Skin epidermis (tissue), 12 donors: ENCODE measurements at regions not wholly inside any gene's neighbourhood (a gene's known extent, or its start where the extent isn't known, plus 50 kb on each side); places are given as distances from the start of the nearest gene placed in this dataset.

ENCODE experiments used
- H3K27ac ChIP-seq, 21 experiments: fragments of 200-600 bp; sonication (generic) in 11 of 21; one replicate each; pipeline ENCODE4 v1.5.0; 2020; ENCODE audit warnings: mild to moderate bottlenecking in 3 of 21, inconsistent platforms in 2 of 21, moderate library complexity in 2 of 21
- H3K4me3 ChIP-seq, 7 experiments: fragments of 200-600 bp; sonication (generic) in 2 of 7; one replicate each; pipeline ENCODE4 v1.5.0; 2020; ENCODE audit warnings: inconsistent platforms in 2 of 7, mild to moderate bottlenecking in 2 of 7, moderate library complexity in 1 of 7

DNA sequence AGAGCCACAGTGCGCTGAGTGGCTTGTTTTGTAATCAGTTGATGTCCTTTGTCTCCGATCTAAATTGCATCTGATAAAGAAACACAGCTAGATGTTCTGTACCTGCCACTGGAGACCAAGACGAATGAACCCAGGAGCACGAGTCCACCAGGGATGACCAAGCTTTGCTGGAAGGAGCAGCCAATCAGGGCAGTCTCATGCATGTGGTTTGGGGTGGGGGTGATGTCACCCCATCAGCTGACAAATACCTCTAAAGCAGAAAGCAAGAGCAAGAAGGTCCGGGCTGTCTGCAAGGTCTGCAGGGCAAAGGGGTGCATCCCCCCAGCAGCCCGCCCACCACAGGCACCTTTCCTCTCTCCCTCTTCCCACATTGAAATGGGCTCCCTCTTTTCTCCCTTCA, 653.8 kb downstream of the AJAP1 start:
- H3K4me3 ChIP-seq, result no peak overlapping the region

DNA sequence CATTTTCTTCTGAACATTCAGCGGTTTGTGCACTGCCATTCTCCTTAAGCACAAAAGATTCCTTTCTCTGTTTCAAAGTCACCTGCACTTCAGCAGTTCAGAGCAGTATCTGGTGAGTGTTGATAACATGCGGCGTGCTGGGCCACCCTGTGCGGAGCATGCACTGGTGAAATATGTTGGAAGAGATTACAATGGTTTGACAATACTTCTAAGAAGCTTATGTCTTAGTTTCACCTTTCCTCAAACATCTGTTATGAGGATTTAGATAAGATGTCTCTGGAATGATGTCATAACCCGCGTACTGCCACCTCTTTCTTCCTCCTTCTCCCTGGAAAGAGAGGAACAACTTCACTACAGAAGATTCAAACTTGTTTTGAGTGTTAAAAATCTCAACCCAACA, 650.3 kb downstream of the AJAP1 start:
- H3K4me3 ChIP-seq, result no peak overlapping the region
- H3K27ac ChIP-seq, result no peak overlapping the region

More for the DNA sequence above, 653.8 kb downstream of the AJAP1 start:
- H3K27ac ChIP-seq, result no peak overlapping the region

DNA sequence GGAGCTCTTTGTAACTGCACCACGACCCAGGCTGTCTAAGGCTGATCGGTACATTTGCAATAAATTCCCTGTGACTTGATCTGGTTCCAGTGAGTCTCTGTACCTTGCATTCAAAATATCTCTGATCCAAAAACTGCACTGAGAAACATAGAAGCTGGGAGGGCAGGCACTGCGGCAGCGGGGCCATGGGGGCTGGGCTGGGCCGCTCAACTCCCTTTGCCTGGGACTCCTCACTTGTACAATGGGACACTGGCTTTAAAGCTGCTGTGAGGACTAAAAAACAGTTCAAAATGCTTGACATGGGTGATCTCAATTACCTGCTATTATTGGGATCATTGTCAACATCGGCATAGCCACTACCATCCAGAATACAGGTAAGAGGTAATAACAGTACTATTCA, 644.0 kb downstream of the AJAP1 start:
- Histone ChIP-seq H3K27ac (no peak overlapping the region), H3K4me3 (no peak overlapping the region)

DNA sequence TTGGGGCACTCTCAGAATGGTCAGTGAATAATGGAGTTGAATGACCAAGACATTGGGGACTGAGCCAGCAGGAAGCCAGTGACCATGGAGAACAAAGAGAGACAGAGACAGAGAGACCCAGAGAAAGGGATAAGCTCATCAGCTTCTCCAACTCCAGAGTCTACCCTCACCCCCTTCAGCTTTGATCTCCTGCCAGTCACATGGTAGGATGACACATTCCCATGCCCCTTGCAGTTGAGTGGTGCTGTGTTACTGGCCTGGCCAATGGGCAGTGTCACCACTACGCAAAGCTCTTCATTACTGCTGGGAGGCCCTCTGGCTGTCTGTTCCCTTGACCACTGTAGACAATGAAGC, 643.5 kb downstream of the AJAP1 start:
- Histone ChIP-seq H3K27ac (no peak overlapping the region), H3K4me3 (no peak overlapping the region)

DNA sequence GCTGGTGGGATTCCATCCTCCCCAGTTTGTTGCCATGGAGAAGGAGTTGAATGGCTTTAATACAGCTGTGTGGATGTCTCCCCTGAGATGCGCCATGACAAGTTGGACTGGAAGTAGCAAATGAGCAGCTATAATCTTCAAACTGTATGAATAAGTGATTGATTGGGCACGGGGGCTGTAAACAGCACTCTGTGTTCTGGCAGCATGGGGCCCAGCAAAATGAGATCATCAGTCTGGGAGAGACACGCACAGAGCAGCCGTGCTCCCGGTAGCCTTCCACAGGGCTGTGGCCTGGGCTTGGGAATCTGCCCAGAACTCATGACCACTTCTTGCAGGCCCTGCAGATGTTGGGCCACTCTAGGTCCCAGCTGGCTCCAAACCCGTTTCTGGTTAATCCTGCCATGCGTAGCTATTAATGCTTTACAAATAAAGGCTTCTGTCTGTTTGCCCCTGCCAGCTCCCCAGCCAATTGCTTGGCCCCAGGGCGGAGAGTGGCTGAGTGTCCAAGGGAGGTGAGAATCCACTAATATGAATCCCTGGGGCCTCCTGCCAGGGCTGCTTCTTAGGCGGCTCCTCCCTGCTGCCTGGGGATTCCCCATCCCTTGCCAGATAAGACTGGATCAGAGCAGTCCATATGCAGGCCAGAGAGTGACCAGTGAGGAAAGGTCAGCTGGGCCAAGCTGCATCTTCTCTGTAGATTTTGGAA, 642.9 kb downstream of the AJAP1 start:
- H3K4me3 ChIP-seq, result no peak overlapping the region
- no peak overlapping the region for H3K27ac ChIP-seq

DNA sequence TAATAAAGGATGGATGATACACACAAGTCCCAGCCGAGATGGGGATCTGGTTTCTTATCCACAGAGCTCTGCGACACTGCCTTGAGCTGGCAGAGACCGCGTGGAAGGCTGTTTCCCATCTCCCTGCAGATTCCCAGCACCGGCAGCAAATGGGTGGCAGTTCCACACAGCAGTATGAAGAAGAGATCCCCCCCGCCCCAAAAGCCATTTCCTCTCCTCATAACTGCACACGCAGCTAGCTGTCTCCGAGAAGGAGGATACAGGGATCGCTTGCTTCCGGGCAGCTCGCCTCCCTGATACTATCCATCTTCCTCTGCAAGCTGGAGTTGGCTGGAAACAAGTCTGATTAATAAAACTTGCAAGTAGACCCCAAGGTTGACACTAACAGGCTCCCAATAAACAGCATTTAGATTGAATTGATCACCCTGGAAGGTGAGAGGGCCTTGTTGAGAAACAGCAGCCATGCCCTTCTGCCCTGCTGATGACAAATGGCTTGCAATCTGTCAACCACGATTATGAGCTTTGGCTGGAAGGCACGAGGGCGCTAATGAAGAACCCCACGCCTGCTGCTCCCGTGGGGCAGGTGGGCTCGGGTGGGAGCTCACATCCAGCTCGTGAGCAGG, 642.3 kb downstream of the AJAP1 start:
- H3K4me3 ChIP-seq, result no peak overlapping the region
- H3K27ac ChIP-seq, result no peak overlapping the region

DNA sequence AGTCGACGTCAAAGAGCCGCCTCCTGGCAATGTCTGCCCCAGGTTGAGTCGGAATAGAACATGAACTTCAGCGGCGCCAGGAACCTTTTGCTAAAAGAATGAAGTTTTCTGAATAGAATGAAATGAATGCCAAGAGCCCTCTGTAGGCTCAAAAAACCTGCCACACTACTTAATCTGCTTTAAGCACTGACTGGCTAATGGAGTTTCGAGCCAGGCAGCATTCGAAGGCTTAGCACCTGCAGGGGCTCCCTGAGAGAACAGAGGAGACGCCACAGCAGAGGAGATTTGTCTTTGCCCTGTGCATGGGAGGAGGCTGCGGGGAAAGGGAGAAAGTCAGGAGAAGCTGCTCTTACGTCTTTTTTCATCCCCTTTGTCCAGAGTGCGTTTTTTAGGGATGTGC, 641.7 kb downstream of the AJAP1 start:
- Histone ChIP-seq H3K27ac (no peak overlapping the region), H3K4me3 (no peak overlapping the region)

DNA sequence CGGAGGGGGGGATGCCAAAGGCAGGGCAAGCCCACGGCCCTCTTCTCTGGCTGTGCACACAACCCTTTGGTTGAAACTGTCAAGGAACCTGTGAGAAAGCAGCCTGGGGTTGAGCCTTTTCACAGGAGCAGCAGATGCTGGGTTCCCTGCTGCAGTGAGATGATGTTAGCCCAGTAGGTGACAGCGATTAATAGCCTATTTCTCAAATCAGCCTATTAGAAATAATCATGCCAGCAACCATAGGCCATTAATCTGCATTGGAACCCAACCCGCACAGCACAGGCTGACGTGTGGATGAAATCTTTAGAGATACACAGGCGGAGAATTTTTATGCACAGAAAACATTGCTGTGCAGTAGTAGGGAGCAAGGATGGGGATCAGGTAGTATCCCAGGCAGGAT, 637.5 kb downstream of the AJAP1 start:
- H3K4me3 ChIP-seq, result no peak overlapping the region
- no peak overlapping the region for H3K27ac ChIP-seq

DNA sequence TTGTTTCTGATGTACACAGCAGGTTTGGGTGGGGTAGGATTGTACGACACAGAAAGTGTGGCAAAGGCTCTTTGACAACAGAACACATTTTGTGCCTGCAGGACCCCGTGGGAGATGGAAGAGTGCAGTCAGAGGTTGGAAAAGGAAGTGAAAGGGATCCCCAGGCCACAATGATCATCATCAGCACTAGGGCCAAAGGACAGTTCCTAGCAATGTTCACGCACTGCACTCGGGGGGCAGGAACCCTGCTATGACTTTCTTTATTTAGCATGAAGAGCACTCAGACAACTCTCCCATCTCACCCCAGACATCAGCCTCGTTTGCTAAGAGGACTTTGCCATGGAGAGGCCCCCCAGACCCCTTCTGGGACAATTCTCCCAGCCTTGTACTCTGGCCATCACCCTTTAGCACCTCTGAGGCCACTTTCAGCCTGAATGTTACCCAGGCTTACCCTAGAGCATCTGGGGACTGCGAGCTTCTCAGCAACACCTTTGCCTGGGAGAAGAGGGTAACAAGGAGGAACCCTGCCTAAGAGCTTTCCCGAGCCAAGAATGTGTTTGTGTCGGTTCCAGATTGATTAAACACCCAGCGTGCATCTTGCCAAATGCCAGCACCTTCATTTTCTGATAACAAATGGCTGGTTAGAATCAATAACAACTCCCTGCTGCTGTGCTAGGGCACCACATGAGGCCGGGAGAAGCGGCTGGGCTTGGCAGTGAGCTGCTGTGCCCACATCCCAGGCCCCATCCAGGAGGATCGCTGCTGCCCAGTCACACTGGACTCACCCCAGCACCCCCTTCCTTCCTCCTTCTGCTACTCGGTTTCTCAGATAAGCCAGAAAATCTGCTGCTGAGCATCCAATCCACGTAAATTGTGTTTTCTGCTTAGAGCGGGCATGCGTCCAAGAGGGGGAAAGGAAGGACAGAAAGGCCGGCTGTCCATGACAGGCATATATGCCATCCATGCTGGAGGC, 633.1 kb downstream of the AJAP1 start:
- Histone ChIP-seq H3K27ac (no peak overlapping the region), H3K4me3 (no peak overlapping the region)

DNA sequence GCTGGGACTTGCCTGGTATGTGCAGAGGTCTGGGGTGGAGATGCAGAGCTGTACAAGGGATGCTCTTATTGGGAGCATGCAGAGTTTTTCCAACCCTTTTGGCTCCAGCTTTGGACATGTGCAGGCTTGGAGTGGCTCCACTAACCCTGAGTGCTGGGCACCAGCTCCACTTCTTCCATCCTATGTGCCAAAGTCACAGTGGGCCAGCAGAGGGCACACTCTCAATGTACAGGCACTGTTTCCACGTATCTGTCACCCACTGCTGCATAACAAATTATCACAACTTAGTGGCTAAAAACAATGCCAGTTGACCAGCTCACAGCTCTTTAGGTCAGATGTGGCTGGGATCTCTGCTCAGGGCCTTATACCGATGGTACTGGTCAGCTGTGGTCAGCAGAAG, 631.8 kb downstream of the AJAP1 start:
- no peak overlapping the region for H3K4me3 ChIP-seq
- no peak overlapping the region for H3K27ac ChIP-seq

DNA sequence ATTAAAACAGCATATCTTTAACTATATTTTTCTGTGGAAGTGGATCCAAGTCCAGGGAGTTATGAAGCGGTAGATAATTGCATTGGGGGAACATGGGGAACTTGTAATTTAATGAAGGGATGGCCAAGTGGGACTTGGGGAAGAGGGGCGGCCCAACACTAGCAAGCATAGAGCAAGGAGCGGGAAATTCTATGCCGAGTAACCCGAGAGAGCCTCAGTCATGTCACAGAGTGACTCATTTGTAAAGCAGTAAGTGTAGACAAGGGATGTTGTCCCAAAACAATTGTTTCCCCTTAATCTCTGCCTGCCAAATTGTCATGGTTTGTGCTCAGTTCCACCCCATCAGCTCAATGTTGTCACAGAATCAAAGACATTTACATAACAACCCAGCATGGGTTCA, 620.1 kb downstream of the AJAP1 start:
- Histone ChIP-seq H3K4me3 (no peak overlapping the region), H3K27ac (no peak overlapping the region)

DNA sequence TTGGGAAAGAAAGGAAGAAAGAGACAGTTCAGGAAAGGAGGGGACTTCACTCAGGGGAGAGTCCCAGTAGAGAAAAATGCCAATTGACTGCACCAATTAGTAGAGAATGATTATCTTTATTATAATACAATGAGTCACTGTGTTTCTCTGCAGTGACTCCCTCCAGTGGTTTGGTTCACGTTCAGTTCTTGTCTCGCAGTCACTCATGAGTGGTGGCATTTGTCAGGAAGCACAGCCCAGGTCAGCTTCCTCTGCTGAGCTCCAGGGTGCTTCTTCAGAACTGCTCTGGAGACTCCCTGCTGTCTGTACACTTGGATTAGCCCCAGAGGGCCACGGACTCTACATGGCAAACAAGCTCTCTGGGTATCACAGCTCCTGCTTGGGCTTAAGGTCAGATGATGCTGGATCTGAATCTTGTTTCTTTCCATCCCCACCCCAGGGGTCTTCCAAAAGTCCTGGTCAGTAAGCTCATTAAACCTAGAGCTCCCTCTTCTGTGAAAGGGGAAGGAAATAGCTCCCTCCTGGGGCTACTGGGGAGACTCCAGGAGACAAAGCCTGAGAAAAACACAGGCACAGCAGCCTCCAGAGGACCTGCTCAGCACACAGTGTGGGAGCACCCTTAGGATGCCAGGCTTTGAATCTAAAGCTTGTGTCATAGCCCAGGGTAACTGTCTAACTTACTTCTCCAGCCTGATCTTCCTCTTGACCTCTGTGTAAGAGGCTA, 619.0 kb downstream of the AJAP1 start:
- H3K27ac ChIP-seq, result no peak overlapping the region

DNA sequence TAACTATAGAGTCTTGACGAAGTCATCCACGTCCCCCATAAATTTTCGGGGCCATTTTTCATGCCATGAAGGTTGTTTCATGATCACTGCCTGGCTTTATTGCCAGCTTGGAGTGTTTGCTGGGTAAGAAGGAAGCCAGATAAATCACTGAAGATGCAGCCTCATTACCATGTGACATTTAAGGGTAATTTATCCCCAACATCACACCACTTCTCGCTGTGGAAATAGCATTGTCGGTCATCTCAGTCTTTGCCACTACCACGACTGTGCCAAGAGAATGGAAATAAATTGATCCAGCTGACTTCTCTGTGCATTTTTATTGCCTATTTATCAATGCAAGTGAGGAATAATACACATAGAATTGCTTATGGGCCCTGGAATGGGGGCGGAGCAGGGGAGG, 617.9 kb downstream of the AJAP1 start:
- H3K27ac ChIP-seq, result no peak overlapping the region
- no peak overlapping the region for H3K4me3 ChIP-seq

More for the DNA sequence above, 619.0 kb downstream of the AJAP1 start:
- no peak overlapping the region for H3K4me3 ChIP-seq

DNA sequence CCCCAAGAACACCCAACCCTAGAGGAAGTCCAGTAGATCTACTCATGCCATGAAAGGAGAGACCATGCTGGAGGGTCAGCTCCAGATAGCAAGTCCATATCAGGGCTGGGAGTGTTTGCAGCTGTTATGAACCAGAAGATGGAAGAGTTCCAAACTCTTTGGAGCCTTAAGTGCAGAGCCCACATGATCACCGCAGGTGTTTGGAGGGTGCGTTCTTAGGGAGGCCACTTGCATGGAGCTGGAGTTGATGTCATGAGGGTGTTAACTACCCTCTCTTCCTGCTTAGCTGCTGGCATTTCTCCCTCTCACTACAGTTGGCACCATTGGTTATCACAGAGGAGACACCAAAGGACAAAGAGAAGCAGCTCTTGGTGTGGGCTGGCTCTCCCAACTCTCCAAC, 616.9 kb downstream of the AJAP1 start:
- Histone ChIP-seq H3K27ac (no peak overlapping the region), H3K4me3 (no peak overlapping the region)

DNA sequence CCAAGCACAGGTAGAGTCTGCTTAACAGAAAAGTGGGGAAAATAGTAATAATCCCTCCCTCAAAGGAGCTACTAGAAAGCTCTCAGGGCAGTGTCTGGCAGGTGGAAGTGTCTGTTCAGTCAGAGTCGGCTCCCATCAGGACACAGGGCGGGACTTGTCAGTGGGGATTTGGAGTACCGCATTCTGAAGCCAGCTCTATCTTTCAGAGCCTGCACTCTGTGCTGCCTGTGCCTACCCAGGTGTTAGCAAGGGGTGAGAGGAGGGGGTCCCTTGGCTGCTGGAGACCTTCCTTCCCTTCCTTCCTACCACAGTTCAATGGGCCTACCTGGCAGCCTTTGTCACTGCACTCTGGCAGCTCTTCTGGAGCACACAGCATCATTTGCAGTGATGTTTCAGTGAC, 615.5 kb downstream of the AJAP1 start:
- no peak overlapping the region for H3K4me3 ChIP-seq
- H3K27ac ChIP-seq, result no peak overlapping the region

DNA sequence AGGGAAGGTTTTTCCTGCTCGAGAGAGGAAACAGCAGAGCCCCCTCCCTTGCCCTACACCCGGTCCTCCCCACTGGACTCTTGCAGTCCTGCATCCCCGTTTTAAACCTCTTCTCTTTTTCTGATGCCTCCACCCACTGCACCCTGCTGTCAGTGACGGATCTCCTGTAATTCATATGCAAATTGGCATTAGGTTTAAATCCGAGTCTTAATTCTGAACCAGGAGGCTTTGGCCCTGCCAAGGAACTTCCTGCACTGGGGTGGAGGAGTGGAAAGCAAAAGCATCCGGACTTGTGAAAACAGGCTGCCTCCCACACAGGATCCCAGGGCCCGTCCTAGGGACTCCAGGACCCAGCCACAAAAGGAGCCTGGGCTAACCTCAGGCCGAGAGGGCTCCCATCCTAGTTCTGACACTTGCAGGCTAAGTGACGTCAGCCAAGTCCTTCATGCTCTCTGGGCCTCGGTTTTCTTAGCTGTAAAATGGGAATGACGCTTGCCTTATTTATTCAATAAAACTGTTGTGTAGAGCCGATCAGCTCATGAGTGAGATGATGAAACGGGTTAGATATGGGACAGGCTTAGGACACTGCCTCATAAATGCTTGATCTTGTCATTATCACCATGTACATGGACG, 613.3 kb downstream of the AJAP1 start:
- H3K27ac ChIP-seq, result no peak overlapping the region
- H3K4me3 ChIP-seq, result no peak overlapping the region

DNA sequence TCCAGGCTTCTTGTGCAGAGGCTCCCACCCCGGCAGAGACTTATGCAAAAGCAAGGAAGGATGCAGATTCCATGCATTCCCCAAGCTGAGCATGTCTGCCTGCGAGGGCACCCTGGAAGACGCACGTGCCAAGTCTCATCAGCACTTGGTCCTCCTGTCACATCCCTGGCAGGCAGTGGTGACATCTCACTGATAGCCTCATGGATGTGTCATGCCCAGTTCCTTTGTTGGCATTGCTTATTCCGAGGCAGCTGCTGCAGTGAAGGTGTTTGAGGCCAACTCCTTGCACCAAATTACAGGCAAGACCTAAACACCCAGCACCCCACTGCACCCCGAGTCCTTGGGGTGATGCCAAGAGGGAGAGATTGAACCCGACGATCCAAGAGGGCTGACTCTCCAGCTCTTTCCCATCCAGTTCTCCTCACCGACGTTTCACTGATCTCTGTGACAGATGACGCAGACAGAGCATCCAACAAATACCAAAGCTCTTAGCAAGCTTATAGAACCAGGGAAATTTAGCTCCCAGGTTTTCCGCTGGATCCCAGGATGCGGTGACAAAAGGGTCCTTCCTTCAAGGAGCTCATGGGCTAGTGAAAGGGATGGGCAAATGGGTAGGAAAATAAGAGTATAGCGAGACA, 611.1 kb downstream of the AJAP1 start:
- Histone ChIP-seq H3K4me3 (no peak overlapping the region), H3K27ac (no peak overlapping the region)

DNA sequence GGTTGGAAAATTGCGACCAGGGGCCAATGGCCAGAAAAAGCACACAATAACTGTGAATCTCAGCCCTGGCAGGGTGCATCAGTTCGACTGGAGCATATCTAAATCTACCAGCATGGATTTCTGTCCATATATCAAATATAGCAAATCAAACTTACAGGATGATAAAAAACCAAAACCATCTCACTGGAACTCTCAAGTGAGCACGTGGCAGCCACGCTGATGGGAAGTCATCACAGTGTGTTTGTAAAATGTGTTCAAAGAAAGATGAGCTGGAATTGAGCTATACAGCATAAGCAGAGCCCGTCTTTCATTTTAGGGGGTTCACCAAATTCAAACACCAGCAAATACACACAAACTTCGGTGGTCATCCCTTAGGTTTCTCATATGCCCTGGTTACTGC, 610.1 kb downstream of the AJAP1 start:
- Histone ChIP-seq H3K27ac (no peak overlapping the region), H3K4me3 (no peak overlapping the region)

DNA sequence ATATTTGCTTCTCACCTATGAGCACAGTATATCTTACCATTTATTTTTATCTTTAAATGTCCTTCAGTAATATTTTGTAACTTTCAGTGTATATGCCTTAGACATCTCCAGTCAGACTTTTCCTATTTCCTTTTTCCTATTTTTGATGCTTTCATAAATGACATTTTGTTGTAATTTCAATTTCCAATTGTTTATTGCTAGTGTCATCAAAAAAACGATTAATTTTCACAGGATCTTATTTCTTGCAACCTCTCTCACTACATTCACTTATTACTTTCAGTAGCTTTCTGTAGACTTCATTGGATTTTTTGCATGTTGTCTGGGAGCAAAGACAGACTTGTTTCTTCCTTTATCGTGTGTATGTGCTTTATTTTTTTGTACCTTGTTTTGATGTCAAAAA, 602.4 kb downstream of the AJAP1 start:
- no peak overlapping the region for H3K27ac ChIP-seq
- H3K4me3 ChIP-seq, result no peak overlapping the region
